ENCODE measurements at regions not wholly inside any gene's neighbourhood (a gene's known extent, or its start where the extent isn't known, plus 50 kb on each side); places are given as distances from the start of the nearest gene placed in this dataset.

DNA sequence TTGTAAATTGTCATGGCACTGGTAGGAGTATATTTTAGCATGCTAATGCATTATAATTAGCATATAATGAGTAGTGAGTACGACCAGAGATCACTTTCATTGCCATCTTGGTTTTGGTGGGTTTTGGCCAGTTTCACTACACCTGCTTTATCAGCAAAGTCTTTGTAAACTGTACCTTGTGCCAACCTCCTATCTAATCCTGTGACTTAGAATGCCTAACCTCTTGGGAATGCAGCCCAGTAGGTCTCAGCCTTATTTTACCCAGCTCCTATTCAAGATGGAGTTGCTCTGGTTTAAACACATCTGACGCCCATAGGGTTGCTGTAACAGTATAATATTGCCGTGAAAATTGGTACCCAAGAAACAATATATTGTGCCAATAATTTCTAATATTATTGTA, 159.4 kb downstream of the MAGEB5 start:
- DNase-seq (ENCODE audit: low spot score): no peak

GRCh38 chrX:26373829-26374228, 157.9 kb downstream of the MAGEB5 start:
- DNase-seq (ENCODE audit: low spot score): no peak

DNA sequence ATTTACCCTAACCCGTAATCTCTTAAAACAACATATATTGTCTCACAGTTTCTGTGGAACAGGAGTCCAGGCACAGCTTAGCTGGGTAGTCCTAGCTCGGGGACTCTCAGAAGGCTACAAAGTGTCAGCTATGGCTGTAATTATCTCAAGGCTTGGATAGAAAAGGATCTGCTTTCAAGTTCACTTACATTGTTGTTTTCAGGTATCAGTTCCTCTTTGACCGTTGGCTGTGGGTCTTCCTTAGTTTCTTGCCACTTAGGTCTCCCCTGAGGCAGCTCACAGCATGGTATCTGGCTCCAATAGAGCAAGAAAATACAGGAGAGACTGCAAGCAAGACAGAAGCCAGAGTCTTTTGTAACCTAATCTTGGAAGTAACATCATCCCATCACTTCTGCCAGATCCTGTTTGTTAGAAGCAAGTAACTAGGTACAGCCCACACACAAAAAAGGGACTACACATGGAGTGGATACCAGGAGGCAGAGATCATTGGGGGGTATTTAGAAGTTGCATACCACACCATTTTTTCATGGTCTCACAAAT, 137.0 kb downstream of the MAGEB5 start:
- DNase-seq (ENCODE audit: low spot score): no peak

DNA sequence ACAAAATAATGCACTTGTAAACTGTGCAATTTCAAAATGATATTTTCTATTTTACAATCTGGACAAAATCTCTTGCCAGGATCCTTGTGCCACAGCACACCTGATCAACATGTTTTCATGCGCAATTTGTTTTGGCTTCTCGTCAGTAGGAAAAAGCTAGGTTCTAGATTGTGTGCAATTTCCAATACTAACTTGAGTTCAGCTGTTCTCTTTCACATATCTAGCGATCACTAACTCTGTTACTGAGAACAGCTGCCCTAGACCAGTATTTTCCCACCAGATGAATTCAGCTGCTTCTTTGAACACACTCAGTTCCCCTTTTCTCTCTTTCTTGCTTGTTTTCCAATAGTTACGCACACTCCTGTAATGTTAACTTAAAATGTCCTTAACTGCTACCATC, 131.2 kb downstream of the MAGEB5 start:
- no peak for DNase-seq (ENCODE audit: low spot score)

DNA sequence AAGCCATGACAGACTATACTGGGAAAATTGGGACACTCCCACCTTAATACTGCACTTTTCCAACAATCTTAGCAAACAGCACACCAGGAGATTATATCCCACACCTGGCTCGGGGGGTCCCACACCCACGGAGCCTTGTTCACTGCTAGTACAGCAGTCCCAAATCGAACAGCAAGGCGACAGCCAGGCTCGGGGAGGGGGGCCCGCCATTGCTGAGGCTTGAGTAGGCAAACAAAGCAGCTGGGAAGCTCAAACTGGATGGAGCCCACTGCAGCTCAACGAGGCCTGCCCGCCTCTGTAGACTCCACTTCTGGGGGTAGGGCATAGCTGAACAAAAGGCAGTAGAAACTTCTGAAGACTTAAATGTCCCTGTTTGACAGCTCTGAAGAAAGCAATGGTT, 118.3 kb downstream of the MAGEB5 start:
- DNase-seq (ENCODE audit: low spot score): no peak

- no peak for DNase-seq (ENCODE audit: low spot score)
Observed at GRCh38 chrX:26328608-26329319, 112.8 kb downstream of the MAGEB5 start.

DNA sequence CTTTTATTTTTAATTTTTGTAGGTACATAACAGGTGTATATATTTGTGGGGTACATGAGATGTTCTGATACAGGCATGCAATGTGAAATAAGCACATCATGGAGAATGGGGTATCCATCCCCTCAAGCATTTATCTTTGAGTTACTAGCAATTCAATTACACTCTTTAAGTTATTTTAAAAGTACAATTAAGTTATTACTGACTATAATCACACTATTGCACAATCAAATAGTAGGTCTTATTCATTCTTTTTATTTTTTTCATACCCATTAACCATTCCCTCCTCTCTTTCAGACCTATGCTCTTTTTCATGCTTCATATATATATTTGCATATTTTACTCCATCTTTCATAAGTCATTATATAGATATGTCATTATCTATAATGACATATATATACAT, 93.3 kb downstream of the MAGEB5 start:
- no peak for DNase-seq (ENCODE audit: low spot score)

GRCh38 chrX:26295425-26295824, 79.5 kb downstream of the MAGEB5 start:
- DNase-seq (ENCODE audit: low spot score): no peak

DNA sequence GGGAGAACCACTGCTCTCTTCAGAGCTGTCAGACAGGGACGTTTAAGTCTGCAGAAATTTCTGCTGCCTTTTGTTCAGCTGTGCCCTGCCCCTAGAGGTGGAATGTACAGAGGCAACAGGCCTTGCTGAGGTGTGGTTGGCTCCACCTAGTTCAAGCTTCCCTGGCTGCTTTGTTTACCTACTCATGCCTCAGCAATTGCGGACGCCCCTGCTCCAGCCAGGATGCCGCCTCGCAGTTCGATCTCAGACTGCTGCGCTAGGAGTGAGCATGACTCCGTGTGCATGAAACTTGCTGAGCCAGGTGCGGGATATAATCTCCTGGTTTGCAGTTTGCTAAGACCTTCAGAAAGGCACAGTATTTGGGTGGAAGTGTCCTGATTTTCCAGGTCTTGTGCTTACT, 70.9 kb downstream of the MAGEB5 start:
- DNase-seq (ENCODE audit: low spot score): peak; percentile 0
